T-helper 22 cell (primary cell): ENCODE measurements at regions not wholly inside any gene's neighbourhood (a gene's known extent, or its start where the extent isn't known, plus 50 kb on each side); places are given as distances from the start of the nearest gene placed in this dataset.

Experiments
- DNase-seq: peaks from one replicate; pipeline ENCODE4 v3.0.0-alpha.2; 2020; ENCODE audit warnings: low read depth

DNA sequence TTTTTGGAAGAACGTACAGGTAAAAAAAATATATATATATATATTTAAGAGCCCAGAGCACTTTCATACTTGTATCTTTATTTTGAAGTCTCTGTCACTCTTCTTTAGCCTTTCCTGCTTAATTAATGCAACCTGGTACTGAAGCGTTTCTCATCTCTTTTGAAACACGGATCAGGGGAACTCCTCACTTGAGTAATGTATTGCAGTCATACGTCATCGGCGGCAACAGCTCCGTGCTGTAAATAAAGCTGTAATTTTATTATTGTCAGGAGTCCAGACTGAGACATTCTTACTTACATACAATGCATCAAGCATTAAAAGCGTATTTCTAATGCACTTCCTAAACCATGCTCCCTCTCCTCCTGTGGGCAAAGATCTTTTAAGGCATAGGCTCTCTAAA lies 514.7 kb downstream of the SOX11 start:
- no peak for DNase-seq

DNA sequence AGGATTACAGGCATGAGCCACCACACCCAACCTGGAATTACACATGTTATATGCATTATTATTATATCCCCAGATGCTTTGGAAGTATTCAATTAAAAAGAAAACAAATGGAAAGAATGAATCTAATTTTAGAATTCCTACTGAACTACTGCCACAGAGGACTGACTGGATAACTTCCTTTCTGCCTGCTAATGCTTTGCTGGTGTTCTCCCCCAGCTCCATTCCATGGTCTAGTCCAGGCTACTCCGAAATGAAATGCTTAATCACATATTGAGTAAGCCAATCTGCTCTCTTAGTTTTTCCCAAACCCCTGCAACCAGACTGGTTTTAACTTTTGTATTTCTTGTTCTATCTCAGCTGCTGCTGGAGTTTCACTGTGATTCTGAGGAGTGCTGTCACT lies 519.1 kb downstream of the SOX11 start:
- DNase-seq, result no peak

GRCh38 chr2:6212491-6212890 lies 520.3 kb downstream of the SOX11 start:
- DNase-seq, result no peak

GRCh38 chr2:6213056-6213780 lies 521.0 kb downstream of the SOX11 start:
- DNase-seq, result no peak

- no peak for DNase-seq
Observed at GRCh38 chr2:6214471-6214870, 522.3 kb downstream of the SOX11 start.

GRCh38 chr2:6215053-6215452 lies 522.9 kb downstream of the SOX11 start:
- no peak for DNase-seq

DNA sequence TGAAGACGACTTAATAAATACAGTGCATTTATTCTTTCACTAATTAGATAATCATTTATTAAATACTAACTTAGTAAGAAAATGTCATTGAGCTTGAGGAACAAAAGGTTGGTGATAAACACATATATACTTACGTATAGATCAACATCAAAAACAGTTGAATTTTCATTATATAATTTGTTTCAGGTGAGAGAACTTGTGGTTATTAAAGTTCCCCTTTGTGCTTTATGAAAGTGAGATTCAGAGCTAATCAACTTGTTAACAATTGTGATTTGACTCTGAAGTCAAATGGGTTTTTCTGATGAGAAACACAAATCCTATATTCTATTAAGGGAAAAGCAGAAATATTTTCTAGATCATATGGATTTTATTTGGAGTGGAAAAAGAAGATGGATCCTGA lies 524.0 kb downstream of the SOX11 start:
- DNase-seq, result no peak

DNA sequence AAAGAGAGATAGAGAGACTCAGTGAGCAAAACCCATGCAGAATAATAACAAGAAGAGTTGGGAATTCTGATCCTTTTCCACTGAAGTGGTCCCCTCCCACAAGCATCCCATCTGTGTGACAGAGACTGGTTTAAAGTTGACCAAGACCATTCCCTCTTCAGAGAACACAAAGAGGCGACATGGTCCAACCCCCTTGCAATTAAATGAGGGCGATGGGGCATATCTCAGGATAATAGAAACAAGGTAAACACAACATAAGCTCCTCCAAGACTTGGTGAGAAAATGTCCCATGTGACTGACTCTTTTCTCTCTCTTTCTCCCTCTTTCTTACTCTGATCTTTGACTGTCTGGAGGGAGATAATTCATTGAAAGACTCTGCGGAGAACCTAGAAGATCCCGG lies 526.7 kb downstream of the SOX11 start:
- DNase-seq, result no peak

DNA sequence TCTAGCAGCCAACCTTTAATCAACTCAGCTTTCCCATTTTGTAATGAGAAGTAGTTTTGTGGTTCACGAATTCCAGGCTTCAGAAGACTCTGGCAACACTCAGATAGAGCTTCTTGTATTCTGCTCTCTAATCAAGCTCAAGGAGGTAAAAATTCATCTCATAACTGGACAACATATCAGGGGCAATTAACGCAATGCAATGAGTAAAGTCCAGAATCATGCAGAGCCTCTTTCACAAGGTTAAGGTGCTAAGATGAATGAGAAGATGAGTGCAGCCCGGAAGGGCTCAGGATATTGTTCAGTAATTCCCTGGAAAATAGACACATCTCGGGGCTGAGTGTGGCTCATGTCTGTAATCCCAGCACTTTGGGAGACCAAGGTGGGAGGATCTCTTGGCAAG lies 527.7 kb downstream of the SOX11 start:
- no peak for DNase-seq

DNA sequence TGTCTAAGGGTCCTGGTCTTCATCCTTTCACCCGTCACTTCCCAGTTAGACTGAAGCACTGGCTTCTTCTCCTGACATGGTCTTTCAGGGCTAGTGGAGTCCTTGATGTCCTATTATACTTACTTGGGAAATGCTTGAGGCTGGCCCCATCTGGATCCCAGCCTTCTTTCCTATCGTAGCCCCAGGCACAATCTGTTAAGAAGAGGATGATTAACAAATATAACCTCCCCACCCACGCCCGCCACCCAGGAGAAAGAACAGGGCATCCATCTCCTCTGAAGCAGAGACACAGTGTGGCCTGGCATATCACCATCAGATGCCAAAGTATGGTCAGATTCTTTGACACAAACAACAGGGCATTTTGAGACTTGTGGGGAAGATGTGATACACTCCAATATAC lies 530.1 kb downstream of the SOX11 start:
- DNase-seq, result no peak

GRCh38 chr2:6224267-6224666 lies 532.1 kb downstream of the SOX11 start:
- no peak for DNase-seq

GRCh38 chr2:6228251-6228650 lies 536.1 kb downstream of the SOX11 start:
- DNase-seq, result no peak

DNA sequence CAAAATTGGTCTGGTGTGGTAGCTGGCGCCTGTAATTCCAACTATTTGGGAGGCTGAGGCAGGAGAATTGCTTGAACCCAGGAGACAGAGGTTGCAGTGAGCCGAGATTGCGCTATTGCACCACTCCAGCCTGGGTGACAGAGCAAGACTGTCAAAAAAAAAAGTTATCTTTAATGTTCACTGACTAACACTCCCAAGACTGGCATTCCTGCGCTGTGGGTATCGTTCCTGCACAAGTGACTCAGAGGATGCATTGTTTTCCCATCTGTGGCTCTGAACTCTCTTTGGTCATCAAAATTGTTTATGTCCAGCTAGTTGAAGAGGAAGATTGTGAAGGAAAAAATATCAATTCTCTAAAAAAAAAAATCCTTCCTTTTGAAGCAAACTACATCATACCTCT lies 539.0 kb downstream of the SOX11 start:
- no peak for DNase-seq

- no peak for DNase-seq
Observed at GRCh38 chr2:6233993-6234392, 541.8 kb downstream of the SOX11 start.

- no peak for DNase-seq
Observed at GRCh38 chr2:6234702-6235101, 542.5 kb downstream of the SOX11 start.

- DNase-seq, result no peak
Observed at GRCh38 chr2:6236317-6236716, 544.1 kb downstream of the SOX11 start.

GRCh38 chr2:6237039-6237660 lies 545.0 kb downstream of the SOX11 start:
- no peak for DNase-seq

GRCh38 chr2:6249557-6249956 lies 557.4 kb downstream of the SOX11 start:
- DNase-seq, result no peak

- no peak for DNase-seq
Observed at GRCh38 chr2:6254441-6254840, 562.3 kb downstream of the SOX11 start.

- DNase-seq, result no peak
Observed at GRCh38 chr2:6264198-6264597, 572.0 kb downstream of the SOX11 start.

DNA sequence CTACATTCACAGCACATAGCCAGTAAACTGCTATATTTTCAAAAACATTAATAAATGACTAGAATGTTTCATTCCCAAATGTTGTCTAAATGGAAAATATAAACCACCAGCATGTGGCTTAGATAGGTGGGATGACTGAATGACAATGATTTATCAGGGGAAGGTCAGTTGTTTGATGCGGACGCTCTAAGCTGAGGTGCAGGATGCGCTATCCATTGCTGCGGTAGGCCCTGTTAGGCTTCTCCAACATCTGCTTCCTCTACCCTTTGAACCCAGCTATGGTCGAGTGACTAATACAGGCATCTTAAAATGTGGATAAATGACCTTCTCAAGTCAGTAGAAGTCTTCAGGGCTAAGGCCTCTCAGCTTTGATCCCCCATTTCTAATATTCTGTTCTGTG lies 584.2 kb downstream of the CMPK2 start:
- DNase-seq, result no peak

DNA sequence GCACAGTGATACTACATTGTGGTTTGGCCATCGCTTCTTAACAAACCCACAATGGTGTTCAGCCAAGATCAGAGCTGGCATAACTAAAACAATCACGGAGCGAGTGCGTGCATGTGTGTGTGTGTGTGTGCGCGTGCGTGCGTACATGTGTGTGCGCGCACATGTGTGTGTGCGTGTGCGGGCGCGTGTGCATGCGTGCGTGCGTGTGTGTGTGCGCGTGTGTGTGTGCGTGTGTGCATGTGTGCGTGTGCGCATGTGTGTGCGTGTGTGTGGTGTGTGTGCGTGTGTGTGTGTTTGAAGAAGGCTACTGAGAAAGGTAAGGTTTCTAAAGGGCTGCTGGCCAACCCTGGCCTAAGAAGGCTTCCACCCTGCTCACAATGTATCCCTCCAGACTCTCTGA lies 582.4 kb downstream of the CMPK2 start:
- no peak for DNase-seq

DNA sequence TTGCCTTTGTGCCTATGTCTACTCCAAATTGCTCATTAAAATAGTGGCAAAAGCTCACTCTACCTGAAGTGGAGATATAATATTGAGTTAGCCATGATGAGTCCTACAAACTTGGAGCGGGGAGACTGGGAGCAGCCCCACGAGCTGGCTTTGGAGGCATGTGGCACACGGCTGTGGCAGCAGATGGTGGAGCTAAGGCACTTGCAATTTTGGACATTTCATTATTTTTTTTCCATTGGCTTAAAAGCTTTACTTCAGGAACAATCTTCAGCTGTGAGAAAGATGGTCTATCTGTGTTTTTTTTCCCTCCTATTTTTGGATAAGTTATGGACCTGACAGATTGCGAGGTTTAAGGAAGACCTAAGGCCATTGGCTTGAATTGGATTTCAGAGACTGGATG lies 578.3 kb downstream of the CMPK2 start:
- DNase-seq, result no peak

- no peak for DNase-seq
Observed at GRCh38 chr2:6288791-6289190, 576.9 kb downstream of the CMPK2 start.
